ENCODE measurements at regions not wholly inside any gene's neighbourhood (a gene's known extent, or its start where the extent isn't known, plus 50 kb on each side); places are given as distances from the start of the nearest gene placed in this dataset.

DNA sequence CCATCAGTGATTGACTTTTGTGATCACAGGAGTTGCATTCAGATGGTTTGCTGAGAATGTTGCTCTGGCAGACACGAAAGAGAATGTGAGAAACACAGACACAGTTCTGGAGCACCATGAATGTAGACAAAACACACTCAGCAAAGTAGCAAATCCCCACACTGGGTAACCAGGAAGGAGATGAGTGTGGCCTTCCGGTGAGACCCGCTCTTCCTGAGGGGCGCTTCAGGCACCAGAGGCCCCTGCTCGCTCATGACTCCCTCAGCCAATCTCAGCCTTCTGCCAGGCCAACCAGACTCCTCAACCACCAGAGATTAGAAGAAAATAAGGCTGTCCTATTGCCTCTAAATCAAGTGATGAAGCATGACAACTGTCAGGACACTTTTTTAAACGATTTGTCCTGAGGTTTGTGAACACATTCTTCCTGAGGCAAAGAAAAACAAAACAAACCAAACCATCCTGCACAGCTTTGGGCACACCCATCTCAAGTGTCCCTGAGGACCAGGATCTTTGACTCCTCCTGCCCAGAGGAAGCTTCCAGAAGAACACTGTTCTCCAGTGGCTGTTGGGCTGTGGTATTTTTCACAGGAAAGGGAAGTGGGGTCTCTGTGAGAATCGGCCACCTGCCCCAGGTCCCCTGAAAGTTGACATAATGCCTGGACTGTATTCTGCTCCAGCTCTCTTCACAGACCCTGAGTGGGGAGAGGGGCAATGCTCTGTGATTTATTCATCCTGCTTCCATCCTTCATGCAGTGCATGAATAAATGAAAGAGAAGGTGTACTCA is 152.8 kb downstream of the BCL11A start:
- Histone ChIP-seq H3K9ac (replicated peaks in 1 of 4; ENCODE audit: extremely low read depth in 1 of 4, low read depth in 3 of 4, low read length in 3 of 4) (no peak overlapping the region), H3K56ac (replicated peaks; ENCODE audit: insufficient read length, low read depth, low read length) (no peak overlapping the region), H3K79me2 (ENCODE audit: control insufficient read depth in 1 of 2, insufficient read depth in 2 of 2, low read length in 2 of 2) (no peaks in the 10 kb centered on the region), H2BK120ac (replicated peaks; ENCODE audit: low read depth, low read length) (no peak overlapping the region), H3K36me3 (ENCODE audit: control insufficient read depth in 2 of 4, insufficient read depth in 4 of 4, low read length in 3 of 4) (no peaks in the 10 kb centered on the region), H3K9me3 (ENCODE audit: insufficient read depth in 2 of 2, low read depth in 1 of 2, low read length in 1 of 2) (no peaks in the 10 kb centered on the region), H2AK5ac (ENCODE audit: low read depth, low read length) (no peak overlapping the region), H4K91ac (replicated peaks; ENCODE audit: insufficient read length, low read length) (no peak overlapping the region), H2AFZ (ENCODE audit: low read length) (no peak overlapping the region), H4K5ac (ENCODE audit: insufficient read length, low read depth, low read length) (no peak overlapping the region), H3K14ac (ENCODE audit: insufficient read length) (no peak overlapping the region), H3K27ac (ENCODE audit: low read depth, low read length) (no peak overlapping the region), H3K18ac (ENCODE audit: extremely low read depth, low read length) (no peak overlapping the region; the same call in 1 of the 2 replicates), H4K20me1 (replicated peaks in 1 of 2; ENCODE audit: control insufficient read depth in 1 of 2, insufficient read depth in 2 of 2, low read length in 2 of 2) (no peaks in the 10 kb centered on the region), H4K8ac (ENCODE audit: extremely low read depth, insufficient read depth, low read length) (no peak overlapping the region), H3K4me3 (ENCODE audit: extremely low read depth in 1 of 4, insufficient read depth in 2 of 4, low read depth in 3 of 4, low read length in 4 of 4) (no peak overlapping the region), H2BK5ac (ENCODE audit: low read depth, low read length) (no peak overlapping the region), H3K4ac (replicated peaks; ENCODE audit: insufficient read length, low read depth, low read length) (no peak overlapping the region), H3K23ac (ENCODE audit: insufficient read length) (no peak overlapping the region), H2BK20ac (ENCODE audit: low read length) (no peak overlapping the region), H3K4me2 (ENCODE audit: insufficient read depth in 1 of 2, low read depth in 2 of 2, low read length in 2 of 2) (no peak overlapping the region), H3K4me1 (replicated peaks in 1 of 4; ENCODE audit: control insufficient read depth in 3 of 4, insufficient read depth in 4 of 4, low read length in 3 of 4) (no peaks in the 10 kb centered on the region; a peak in 1 of 7 replicates), H3K79me1 (ENCODE audit: low read depth, low read length) (no peaks in the 10 kb centered on the region), H2BK15ac (ENCODE audit: low read length) (no peak overlapping the region), H3K27me3 (replicated peaks in 1 of 4; ENCODE audit: control insufficient read depth in 3 of 4, extremely low read depth in 1 of 4, insufficient read depth in 3 of 4, low read length in 3 of 4) (no peaks in the 10 kb centered on the region; a peak in 1 of 7 replicates), H2BK12ac (ENCODE audit: low read depth, low read length) (no peak overlapping the region), H3K23me2 (ENCODE audit: low read depth, low read length) (no peaks in the 10 kb centered on the region)
- TF ChIP-seq SIN3A (conservative IDR thresholded peaks at IDR 0.05 in 1 of 2, IDR thresholded peaks at IDR 0.05 in 1 of 2; ENCODE audit: low read depth in 1 of 2, low read length in 2 of 2) = no peak
- TF ChIP-seq CBX5 (IDR thresholded peaks at IDR 0.05; ENCODE audit: low read depth, low read length) = no peak
- no peak for TF ChIP-seq MAFK (IDR thresholded peaks at IDR 0.05; ENCODE audit: low read depth, low read length)
- TF ChIP-seq PHF8 (conservative IDR thresholded peaks at IDR 0.05; ENCODE audit: low read depth, low read length) = no peak
- no peak for TF ChIP-seq RBBP5 (IDR thresholded peaks at IDR 0.05; ENCODE audit: borderline replicate concordance, low read depth, low read length)
- no peak for TF ChIP-seq FOSL1 (IDR thresholded peaks at IDR 0.05; ENCODE audit: insufficient read depth, low read depth, low read length)
- no peak for TF ChIP-seq NANOG (IDR thresholded peaks at IDR 0.05; ENCODE audit: insufficient read depth, low read depth, low read length, poor library complexity, severe bottlenecking)
- POLR2A ChIA-PET (ENCODE audit: partially characterized antibody) = no interaction called here
- 93% methylated on average over 7 of the region's 7 CpGs; no CpG with 5 or more reads in 1 of the 2 experiments for WGBS, 2 experiments (ENCODE audit: extremely low coverage in 1 of 2, insufficient coverage in 1 of 2, insufficient read length in 1 of 2, insufficient replicate concordance in 2 of 2, low coverage in 1 of 2, low lambda C conversion rate in 2 of 2, missing lambda C conversion rate in 1 of 2)
- no peak for FAIRE-seq
- no peak for DNase-seq (ENCODE audit: low read depth in 1 of 2, low spot score in 2 of 2)
- CTCF ChIA-PET (ENCODE audit: partially characterized antibody) = interaction anchor here (0.7 to 1.6 kb wide), 4 partner anchors 13 to 64 kb away, joined by 3 to 5 read pairs (median 4); no protein-coding TSS in a partner anchor
